ENCODE measurements at regions not wholly inside any gene's neighbourhood (a gene's known extent, or its start where the extent isn't known, plus 50 kb on each side); places are given as distances from the start of the nearest gene placed in this dataset.

DNA sequence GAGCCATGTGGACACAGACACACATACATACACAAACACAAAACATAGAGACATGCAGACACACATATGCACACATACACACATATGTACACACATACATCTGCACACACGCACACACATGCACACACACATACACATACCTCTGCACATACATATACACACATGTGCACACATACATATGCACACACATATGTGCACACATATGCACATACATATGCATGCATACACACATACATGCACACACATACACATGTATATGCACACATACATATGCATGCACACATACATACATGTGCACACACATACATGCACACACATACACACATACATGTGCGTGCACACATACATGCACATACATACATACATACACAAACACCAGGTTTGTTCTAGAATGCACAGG is 236.3 kb upstream of the FOXK1 start:
- Mint-ChIP-seq H3K4me1 (no peaks in the 10 kb centered on the region), H3K36me3 (ENCODE audit: low read depth) (peaks cover 41% of the 10 kb centered on the region), H3K27ac (no peak overlapping the region), H3K27me3 (ENCODE audit: insufficient read depth, low read depth, poor library complexity) (peaks cover 5% of the 10 kb centered on the region), H3K4me3 (no peak overlapping the region), H3K9me3 (peaks cover 82% of the 10 kb centered on the region)
- Histone ChIP-seq H3K27ac (ENCODE audit: low read depth) (no peak overlapping the region), H3K4me2 (no peak overlapping the region), H3K4me3 (no peak overlapping the region), H4K20me1 (replicated peaks; ENCODE audit: insufficient read depth) (no peaks in the 10 kb centered on the region), H2AFZ (no peak overlapping the region), H3K79me2 (replicated peaks; ENCODE audit: insufficient read depth) (no peaks in the 10 kb centered on the region), H3F3A (replicated peaks; ENCODE audit: low read depth) (no peaks in the 10 kb centered on the region; the same call in 1 of the 2 replicates), H3K9me2 (ENCODE audit: insufficient read depth) (no peaks in the 10 kb centered on the region), H3K4me1 (ENCODE audit: insufficient read depth) (no peaks in the 10 kb centered on the region), H3K27me3 (ENCODE audit: insufficient read depth) (no peaks in the 10 kb centered on the region), H3K36me3 (ENCODE audit: insufficient read depth) (no peaks in the 10 kb centered on the region)
- no peak for TF ChIP-seq ZNF331 (CRISPR knock-in tag; IDR thresholded peaks at IDR 0.05; ENCODE audit: low read depth)
- no peak for TF ChIP-seq POLR2AphosphoS5 (IDR thresholded peaks at IDR 0.05; ENCODE audit: low read depth)
- TF ChIP-seq EZH2 (IDR thresholded peaks at IDR 0.05; ENCODE audit: low read depth, unreplicated experiment), result no peak
- TF ChIP-seq JUNB (IDR thresholded peaks at IDR 0.05; ENCODE audit: unreplicated experiment), result no peak
- TF ChIP-seq, protein P1, sequence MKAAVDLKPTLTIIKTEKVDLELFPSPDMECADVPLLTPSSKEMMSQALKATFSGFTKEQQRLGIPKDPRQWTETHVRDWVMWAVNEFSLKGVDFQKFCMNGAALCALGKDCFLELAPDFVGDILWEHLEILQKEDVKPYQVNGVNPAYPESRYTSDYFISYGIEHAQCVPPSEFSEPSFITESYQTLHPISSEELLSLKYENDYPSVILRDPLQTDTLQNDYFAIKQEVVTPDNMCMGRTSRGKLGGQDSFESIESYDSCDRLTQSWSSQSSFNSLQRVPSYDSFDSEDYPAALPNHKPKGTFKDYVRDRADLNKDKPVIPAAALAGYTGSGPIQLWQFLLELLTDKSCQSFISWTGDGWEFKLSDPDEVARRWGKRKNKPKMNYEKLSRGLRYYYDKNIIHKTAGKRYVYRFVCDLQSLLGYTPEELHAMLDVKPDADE (IDR thresholded peaks at IDR 0.05), result no peak
- TF ChIP-seq, protein P2, sequence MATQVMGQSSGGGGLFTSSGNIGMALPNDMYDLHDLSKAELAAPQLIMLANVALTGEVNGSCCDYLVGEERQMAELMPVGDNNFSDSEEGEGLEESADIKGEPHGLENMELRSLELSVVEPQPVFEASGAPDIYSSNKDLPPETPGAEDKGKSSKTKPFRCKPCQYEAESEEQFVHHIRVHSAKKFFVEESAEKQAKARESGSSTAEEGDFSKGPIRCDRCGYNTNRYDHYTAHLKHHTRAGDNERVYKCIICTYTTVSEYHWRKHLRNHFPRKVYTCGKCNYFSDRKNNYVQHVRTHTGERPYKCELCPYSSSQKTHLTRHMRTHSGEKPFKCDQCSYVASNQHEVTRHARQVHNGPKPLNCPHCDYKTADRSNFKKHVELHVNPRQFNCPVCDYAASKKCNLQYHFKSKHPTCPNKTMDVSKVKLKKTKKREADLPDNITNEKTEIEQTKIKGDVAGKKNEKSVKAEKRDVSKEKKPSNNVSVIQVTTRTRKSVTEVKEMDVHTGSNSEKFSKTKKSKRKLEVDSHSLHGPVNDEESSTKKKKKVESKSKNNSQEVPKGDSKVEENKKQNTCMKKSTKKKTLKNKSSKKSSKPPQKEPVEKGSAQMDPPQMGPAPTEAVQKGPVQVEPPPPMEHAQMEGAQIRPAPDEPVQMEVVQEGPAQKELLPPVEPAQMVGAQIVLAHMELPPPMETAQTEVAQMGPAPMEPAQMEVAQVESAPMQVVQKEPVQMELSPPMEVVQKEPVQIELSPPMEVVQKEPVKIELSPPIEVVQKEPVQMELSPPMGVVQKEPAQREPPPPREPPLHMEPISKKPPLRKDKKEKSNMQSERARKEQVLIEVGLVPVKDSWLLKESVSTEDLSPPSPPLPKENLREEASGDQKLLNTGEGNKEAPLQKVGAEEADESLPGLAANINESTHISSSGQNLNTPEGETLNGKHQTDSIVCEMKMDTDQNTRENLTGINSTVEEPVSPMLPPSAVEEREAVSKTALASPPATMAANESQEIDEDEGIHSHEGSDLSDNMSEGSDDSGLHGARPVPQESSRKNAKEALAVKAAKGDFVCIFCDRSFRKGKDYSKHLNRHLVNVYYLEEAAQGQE (IDR thresholded peaks at IDR 0.05; ENCODE audit: unreplicated experiment), result no peak
- TF ChIP-seq, protein P3, sequence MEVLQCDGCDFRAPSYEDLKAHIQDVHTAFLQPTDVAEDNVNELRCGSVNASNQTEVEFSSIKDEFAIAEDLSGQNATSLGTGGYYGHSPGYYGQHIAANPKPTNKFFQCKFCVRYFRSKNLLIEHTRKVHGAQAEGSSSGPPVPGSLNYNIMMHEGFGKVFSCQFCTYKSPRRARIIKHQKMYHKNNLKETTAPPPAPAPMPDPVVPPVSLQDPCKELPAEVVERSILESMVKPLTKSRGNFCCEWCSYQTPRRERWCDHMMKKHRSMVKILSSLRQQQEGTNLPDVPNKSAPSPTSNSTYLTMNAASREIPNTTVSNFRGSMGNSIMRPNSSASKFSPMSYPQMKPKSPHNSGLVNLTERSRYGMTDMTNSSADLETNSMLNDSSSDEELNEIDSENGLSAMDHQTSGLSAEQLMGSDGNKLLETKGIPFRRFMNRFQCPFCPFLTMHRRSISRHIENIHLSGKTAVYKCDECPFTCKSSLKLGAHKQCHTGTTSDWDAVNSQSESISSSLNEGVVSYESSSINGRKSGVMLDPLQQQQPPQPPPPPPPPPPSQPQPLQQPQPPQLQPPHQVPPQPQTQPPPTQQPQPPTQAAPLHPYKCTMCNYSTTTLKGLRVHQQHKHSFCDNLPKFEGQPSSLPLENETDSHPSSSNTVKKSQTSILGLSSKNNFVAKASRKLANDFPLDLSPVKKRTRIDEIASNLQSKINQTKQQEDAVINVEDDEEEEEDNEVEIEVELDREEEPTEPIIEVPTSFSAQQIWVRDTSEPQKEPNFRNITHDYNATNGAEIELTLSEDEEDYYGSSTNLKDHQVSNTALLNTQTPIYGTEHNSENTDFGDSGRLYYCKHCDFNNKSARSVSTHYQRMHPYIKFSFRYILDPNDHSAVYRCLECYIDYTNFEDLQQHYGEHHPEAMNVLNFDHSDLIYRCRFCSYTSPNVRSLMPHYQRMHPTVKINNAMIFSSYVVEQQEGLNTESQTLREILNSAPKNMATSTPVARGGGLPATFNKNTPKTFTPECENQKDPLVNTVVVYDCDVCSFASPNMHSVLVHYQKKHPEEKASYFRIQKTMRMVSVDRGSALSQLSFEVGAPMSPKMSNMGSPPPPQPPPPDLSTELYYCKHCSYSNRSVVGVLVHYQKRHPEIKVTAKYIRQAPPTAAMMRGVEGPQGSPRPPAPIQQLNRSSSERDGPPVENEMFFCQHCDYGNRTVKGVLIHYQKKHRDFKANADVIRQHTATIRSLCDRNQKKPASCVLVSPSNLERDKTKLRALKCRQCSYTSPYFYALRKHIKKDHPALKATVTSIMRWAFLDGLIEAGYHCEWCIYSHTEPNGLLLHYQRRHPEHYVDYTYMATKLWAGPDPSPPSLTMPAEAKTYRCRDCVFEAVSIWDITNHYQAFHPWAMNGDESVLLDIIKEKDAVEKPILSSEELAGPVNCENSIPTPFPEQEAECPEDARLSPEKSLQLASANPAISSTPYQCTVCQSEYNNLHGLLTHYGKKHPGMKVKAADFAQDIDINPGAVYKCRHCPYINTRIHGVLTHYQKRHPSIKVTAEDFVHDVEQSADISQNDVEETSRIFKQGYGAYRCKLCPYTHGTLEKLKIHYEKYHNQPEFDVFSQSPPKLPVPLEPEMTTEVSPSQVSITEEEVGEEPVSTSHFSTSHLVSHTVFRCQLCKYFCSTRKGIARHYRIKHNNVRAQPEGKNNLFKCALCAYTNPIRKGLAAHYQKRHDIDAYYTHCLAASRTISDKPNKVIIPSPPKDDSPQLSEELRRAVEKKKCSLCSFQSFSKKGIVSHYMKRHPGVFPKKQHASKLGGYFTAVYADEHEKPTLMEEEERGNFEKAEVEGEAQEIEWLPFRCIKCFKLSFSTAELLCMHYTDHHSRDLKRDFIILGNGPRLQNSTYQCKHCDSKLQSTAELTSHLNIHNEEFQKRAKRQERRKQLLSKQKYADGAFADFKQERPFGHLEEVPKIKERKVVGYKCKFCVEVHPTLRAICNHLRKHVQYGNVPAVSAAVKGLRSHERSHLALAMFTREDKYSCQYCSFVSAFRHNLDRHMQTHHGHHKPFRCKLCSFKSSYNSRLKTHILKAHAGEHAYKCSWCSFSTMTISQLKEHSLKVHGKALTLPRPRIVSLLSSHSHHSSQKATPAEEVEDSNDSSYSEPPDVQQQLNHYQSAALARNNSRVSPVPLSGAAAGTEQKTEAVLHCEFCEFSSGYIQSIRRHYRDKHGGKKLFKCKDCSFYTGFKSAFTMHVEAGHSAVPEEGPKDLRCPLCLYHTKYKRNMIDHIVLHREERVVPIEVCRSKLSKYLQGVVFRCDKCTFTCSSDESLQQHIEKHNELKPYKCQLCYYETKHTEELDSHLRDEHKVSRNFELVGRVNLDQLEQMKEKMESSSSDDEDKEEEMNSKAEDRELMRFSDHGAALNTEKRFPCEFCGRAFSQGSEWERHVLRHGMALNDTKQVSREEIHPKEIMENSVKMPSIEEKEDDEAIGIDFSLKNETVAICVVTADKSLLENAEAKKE (CRISPR knock-in tag; IDR thresholded peaks at IDR 0.05), result no peak
- TF ChIP-seq NANOG (IDR thresholded peaks at IDR 0.05; ENCODE audit: borderline replicate concordance), result no peak
- no peak for TF ChIP-seq ZNF114 (CRISPR knock-in tag; IDR thresholded peaks at IDR 0.05)
- TF ChIP-seq STAT1 (IDR thresholded peaks at IDR 0.05; ENCODE audit: unreplicated experiment), result no peak
- DNase-seq (ENCODE audit: low spot score) (no peak), ATAC-seq (no peak)
